Liver (tissue), 8 donors: ENCODE measurements at regions not wholly inside any gene's neighbourhood (a gene's known extent, or its start where the extent isn't known, plus 50 kb on each side); places are given as distances from the start of the nearest gene placed in this dataset.

Source experiments
- DNase-seq: peaks from one replicate; pipeline ENCODE4 v3.0.0-alpha.2; 2017; ENCODE audit warnings: low spot score
- H3K27ac ChIP-seq, 2 donors: one replicate each; pipeline ENCODE4 v1.7.0; 2013; ENCODE audit warnings: inconsistent platforms in 2 of 2, low read length in 2 of 2, control low read depth in 1 of 2, low read depth in 1 of 2, mild to moderate bottlenecking in 1 of 2
- H3K27me3 ChIP-seq, 4 donors: one replicate each; pipeline versions ENCODE4 v1.6.1 to v1.7.0; 2013; ENCODE audit warnings: low read length in 3 of 4, inconsistent platforms in 1 of 4, mild to moderate bottlenecking in 1 of 4, moderate library complexity in 1 of 4; ENCODE audit not compliant: control insufficient read depth in 4 of 4, insufficient read depth in 4 of 4
- H3K36me3 ChIP-seq, 4 donors: one replicate each; pipeline versions ENCODE4 v1.6.1 to v1.7.0; 2013; ENCODE audit warnings: low read length in 3 of 4, mild to moderate bottlenecking in 3 of 4, low read depth in 1 of 4, moderate library complexity in 1 of 4; ENCODE audit not compliant: control insufficient read depth in 4 of 4, insufficient read depth in 3 of 4
- H3K4me1 ChIP-seq, 4 donors: one replicate each; pipeline versions ENCODE4 v1.6.1 to v1.7.0; 2013; ENCODE audit warnings: low read length in 3 of 4, mild to moderate bottlenecking in 3 of 4, moderate library complexity in 1 of 4; ENCODE audit not compliant: control insufficient read depth in 4 of 4, insufficient read depth in 4 of 4
- H3K4me3 ChIP-seq, 3 donors: one replicate each; pipeline versions ENCODE4 v1.6.1 to v1.7.0; 2013; ENCODE audit warnings: low read length in 3 of 3, control low read depth in 1 of 3, low read depth in 1 of 3, mild to moderate bottlenecking in 1 of 3
- H3K9ac ChIP-seq, 2 donors: one replicate each; pipeline ENCODE4 v1.7.0; 2013; ENCODE audit warnings: low read length in 2 of 2, mild to moderate bottlenecking in 2 of 2, moderate library complexity in 2 of 2, control low read depth in 1 of 2, low read depth in 1 of 2
- H3K9me3 ChIP-seq, 4 donors: one replicate each; pipeline versions ENCODE4 v1.6.1 to v1.7.0; 2013; ENCODE audit warnings: low read length in 3 of 4; ENCODE audit not compliant: control insufficient read depth in 4 of 4
- ATF3 ChIP-seq: IDR thresholded peaks from 2 replicates; pipeline ENCODE4 v1.6.1; 2016; ENCODE audit warnings: antibody characterized with exemption
- CTCF ChIP-seq: fragments of 150-350 bp; IDR thresholded peaks from 2 replicates; pipeline ENCODE4 v1.5.1; 2017; ENCODE audit warnings: improper control_type of control experiment, low read depth, low read length; ENCODE audit not compliant: missing input control
- EGR1 ChIP-seq, 2 donors: IDR thresholded peaks; 2 replicates each; pipeline ENCODE4 v1.6.1; 2016 to 2018; ENCODE audit warnings: antibody characterized with exemption in 2 of 2, low read depth in 2 of 2
- FOXA1 ChIP-seq: IDR thresholded peaks from 2 replicates; pipeline ENCODE4 v1.6.1; 2016; ENCODE audit warnings: antibody characterized with exemption
- FOXA2 ChIP-seq: IDR thresholded peaks from 2 replicates; pipeline ENCODE4 v1.6.1; 2016; ENCODE audit warnings: antibody characterized with exemption
- GABPA ChIP-seq, 2 donors: IDR thresholded peaks in 1 of 2; conservative IDR thresholded peaks in 1 of 2; 2 replicates each; pipeline ENCODE4 v1.6.1; 2016; ENCODE audit warnings: antibody characterized with exemption in 2 of 2, mild to moderate bottlenecking in 1 of 2, moderate library complexity in 1 of 2
- HNF4G ChIP-seq: IDR thresholded peaks from 2 replicates; pipeline ENCODE4 v1.6.1; 2016; ENCODE audit warnings: antibody characterized with exemption
- NR2F2 ChIP-seq: IDR thresholded peaks from 2 replicates; pipeline ENCODE4 v1.6.1; 2016; ENCODE audit warnings: antibody characterized with exemption
- RAD21 ChIP-seq, 2 donors: IDR thresholded peaks; 2 replicates each; pipeline ENCODE4 v1.6.1; 2016; ENCODE audit warnings: antibody characterized with exemption in 2 of 2, mild to moderate bottlenecking in 2 of 2
- RXRA ChIP-seq, 2 donors: IDR thresholded peaks; 2 replicates each; pipeline ENCODE4 v1.6.1; 2017 to 2018; ENCODE audit warnings: antibody characterized with exemption in 2 of 2, mild to moderate bottlenecking in 1 of 2
- SP1 ChIP-seq: IDR thresholded peaks from 2 replicates; pipeline ENCODE4 v1.6.1; 2018; ENCODE audit warnings: antibody characterized with exemption, mild to moderate bottlenecking
- TAF1 ChIP-seq: conservative IDR thresholded peaks from 2 replicates; pipeline ENCODE4 v1.6.1; 2016; ENCODE audit warnings: antibody characterized with exemption, mild to moderate bottlenecking
- YY1 ChIP-seq: IDR thresholded peaks from 2 replicates; pipeline ENCODE4 v1.6.1; 2016; ENCODE audit warnings: antibody characterized with exemption, mild to moderate bottlenecking
- ZBTB33 ChIP-seq: IDR thresholded peaks from 2 replicates; pipeline ENCODE4 v1.6.1; 2016; ENCODE audit warnings: antibody characterized with exemption
- WGBS: extraction: QIAGEN DNeasy Blood & Tissue Kit; methylation state at CpG from one replicate; pipeline ENCODE4 v1.1.7; 2013; 5-methylcytosine and 5-hydroxymethylcytosine counted together
- TF ChIP-seq, protein P1 (sequence below): IDR thresholded peaks from 2 replicates; pipeline ENCODE4 v1.6.1; 2016; ENCODE audit warnings: antibody characterized with exemption, mild to moderate bottlenecking
- TF ChIP-seq, protein P2 (sequence below): IDR thresholded peaks from 2 replicates; pipeline ENCODE4 v1.6.1; 2016; ENCODE audit warnings: antibody characterized with exemption
- donor health status: healthy.
- donor health status: healthy.
- donor health status: healthy.
- donor health status: healthy.
- donor health status: healthy.

DNA sequence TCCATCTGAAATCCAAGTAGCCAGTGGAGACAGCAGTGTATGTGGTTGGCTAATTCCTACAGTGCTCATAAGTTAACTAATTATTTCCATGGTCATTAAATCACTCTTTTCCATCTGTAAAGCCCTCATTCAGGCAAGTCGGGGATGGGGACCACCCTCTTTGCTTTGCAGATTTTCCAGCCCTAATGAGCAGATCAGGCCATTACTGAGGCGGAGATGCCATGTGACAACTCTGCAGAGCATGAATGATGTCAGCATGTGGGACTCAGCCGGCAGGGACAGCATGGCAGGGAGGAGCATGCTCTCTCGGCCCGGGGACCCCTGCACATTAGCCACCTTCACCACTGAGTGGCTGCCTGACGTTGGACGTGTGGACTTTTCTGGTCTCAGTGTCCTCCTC lies 623.3 kb upstream of the CDH4 start:
- H3K27ac ChIP-seq: no peak overlapping the region
- no peaks in the 10 kb centered on the region for H3K4me1 ChIP-seq
- WGBS: 75% methylated on average over 7 of the region's 7 CpGs
- H3K9ac ChIP-seq: no peak overlapping the region
- no peak for DNase-seq
- H3K36me3 ChIP-seq: no peaks in the 10 kb centered on the region
- H3K4me3 ChIP-seq: no peak overlapping the region
- TF ChIP-seq CTCF (no peak), TAF1 (no peak), EGR1 (IDR thresholded peaks at IDR 0.05; ENCODE audit: low read depth in 2 of 2) (no peak), RXRA (IDR thresholded peaks at IDR 0.05) (no peak), ZBTB33 (no peak), FOXA2 (no peak), FOXA1 (no peak), ATF3 (no peak), SP1 (no peak), RAD21 (IDR thresholded peaks at IDR 0.05) (no peak), YY1 (no peak), GABPA (IDR thresholded peaks at IDR 0.05 in 1 of 2, conservative IDR thresholded peaks at IDR 0.05 in 1 of 2) (no peak), NR2F2 (no peak), HNF4G (no peak)
- TF ChIP-seq, protein P1, sequence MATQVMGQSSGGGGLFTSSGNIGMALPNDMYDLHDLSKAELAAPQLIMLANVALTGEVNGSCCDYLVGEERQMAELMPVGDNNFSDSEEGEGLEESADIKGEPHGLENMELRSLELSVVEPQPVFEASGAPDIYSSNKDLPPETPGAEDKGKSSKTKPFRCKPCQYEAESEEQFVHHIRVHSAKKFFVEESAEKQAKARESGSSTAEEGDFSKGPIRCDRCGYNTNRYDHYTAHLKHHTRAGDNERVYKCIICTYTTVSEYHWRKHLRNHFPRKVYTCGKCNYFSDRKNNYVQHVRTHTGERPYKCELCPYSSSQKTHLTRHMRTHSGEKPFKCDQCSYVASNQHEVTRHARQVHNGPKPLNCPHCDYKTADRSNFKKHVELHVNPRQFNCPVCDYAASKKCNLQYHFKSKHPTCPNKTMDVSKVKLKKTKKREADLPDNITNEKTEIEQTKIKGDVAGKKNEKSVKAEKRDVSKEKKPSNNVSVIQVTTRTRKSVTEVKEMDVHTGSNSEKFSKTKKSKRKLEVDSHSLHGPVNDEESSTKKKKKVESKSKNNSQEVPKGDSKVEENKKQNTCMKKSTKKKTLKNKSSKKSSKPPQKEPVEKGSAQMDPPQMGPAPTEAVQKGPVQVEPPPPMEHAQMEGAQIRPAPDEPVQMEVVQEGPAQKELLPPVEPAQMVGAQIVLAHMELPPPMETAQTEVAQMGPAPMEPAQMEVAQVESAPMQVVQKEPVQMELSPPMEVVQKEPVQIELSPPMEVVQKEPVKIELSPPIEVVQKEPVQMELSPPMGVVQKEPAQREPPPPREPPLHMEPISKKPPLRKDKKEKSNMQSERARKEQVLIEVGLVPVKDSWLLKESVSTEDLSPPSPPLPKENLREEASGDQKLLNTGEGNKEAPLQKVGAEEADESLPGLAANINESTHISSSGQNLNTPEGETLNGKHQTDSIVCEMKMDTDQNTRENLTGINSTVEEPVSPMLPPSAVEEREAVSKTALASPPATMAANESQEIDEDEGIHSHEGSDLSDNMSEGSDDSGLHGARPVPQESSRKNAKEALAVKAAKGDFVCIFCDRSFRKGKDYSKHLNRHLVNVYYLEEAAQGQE: no peak
- TF ChIP-seq, protein P2, sequence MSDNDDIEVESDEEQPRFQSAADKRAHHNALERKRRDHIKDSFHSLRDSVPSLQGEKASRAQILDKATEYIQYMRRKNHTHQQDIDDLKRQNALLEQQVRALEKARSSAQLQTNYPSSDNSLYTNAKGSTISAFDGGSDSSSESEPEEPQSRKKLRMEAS: no peak
- peaks cover 0 to 8% (median 0%) of the 10 kb centered on the region in 4 donors for H3K27me3 ChIP-seq
- H3K9me3 ChIP-seq: no peaks in the 10 kb centered on the region

DNA sequence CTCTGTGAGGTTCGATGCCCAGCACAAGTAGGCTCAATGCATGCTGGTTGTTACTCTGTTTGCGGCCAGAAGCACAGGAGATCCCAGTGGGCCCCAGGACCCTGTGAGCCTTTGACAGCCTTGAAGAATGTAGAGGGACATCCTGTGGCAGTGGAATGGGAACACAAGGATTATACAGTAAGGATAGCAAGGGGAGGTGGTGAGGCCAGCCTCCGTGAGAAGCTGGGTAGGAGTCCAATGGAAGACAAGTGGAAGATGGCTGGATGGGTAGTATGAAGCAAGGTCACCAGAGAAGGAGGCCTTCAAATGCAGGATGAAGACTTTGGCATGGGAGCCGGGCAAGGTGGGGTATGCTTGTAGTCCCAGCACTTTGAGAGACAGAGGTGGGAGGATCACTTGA lies 622.9 kb upstream of the CDH4 start:
- Histone ChIP-seq H3K36me3 (no peaks in the 10 kb centered on the region), H3K27ac (no peak overlapping the region), H3K27me3 (peaks cover 0 to 8% (median 0%) of the 10 kb centered on the region in 4 donors), H3K9me3 (no peaks in the 10 kb centered on the region), H3K4me3 (no peak overlapping the region), H3K4me1 (no peaks in the 10 kb centered on the region), H3K9ac (no peak overlapping the region)
- TF ChIP-seq GABPA (IDR thresholded peaks at IDR 0.05 in 1 of 2, conservative IDR thresholded peaks at IDR 0.05 in 1 of 2) (no peak), HNF4G (no peak), RXRA (IDR thresholded peaks at IDR 0.05) (no peak)
- DNase-seq: no peak
- 71% methylated on average over 4 of the region's 4 CpGs for WGBS
